Stimulated activated CD4-positive, alpha-beta T cell treated with anti-CD3 and anti-CD28 coated beads, Interleukin-2, amount 100 ng/mL, for 24 hours (primary cell): ENCODE measurements at regions not wholly inside any gene's neighbourhood (a gene's known extent, or its start where the extent isn't known, plus 50 kb on each side); places are given as distances from the start of the nearest gene placed in this dataset.

Experiments
- DNase-seq, 2 donors: peaks; one replicate each; pipeline ENCODE4 v3.0.0-alpha.2; 2020

DNA sequence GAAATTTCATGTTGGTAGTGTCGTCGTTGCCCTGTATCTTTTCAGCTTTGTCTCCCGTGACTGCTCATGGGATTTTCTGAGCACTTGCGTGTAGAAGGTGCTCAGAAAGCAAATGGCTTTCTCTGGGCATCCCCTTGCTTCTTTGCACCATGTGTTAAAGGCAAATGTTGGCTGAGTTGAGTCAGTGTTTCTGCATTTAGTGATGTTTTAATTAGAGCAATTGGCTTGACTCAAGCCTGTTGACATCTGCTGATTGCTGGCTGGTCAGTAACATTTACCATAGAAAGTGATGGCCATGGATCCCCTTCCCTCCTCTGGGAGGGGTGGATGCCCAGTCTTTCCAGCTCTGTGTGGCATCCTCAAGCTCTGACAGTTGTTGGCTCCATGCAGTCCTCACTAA is 187.2 kb upstream of the MPHOSPH6 start:
- no peak for DNase-seq

DNA sequence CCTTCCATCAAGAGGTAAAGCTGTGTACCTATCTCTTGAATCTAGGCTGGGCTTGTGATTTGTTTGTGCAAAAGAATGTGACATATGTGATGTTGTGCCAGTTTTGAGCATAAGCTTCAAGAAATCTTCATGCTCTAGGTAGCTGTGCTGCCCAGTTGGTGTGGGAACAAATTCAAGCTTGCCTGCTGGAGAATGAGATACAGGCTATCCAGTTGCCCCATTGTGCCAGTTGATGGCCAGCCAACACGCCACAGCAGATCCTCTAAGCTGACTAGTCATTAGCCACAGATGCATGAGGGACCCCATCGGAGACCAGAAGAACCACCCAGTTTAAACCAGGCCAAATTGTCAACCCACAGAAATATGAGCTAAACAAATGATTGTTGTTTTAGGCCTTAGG is 180.5 kb upstream of the MPHOSPH6 start:
- DNase-seq: no peak

DNA sequence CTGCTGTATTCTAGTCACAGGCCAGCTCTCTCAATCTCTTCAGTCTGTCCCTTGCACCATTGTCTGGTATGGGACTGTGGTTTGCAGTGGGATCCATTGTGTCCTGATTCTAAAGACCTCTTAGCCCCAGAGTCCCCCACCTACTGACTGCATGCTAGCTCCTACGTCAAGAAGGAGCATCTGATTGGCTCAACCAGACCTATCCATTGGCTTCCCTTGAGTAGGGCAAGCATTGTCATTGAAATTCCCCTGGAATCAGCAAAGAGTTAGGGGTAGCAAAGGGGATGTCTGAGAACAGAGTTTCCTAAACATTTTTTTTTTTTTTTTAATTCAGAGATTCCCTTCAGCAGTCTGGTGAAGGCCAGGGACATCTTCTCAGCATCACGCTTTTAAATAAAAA is 175.3 kb upstream of the MPHOSPH6 start:
- no peak for DNase-seq

DNA sequence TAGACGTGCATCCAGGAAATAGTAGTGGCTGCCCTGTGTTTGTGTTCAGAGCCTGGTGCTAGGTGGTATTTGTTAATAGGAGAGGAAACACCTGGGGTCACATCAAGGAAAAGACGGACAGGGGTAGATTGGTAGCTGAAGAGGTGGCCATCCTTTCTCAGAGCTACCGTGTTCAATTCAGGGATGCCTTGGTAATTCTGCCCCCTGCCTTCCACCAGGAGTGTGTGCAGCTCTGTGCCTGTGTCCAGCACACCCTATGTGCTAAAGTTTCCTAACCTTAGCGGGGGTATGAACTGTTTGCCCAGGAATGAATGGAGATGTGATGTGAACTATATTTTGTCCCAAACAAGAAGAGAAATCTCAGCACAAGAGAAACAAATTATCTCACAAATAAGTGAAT is 174.1 kb upstream of the MPHOSPH6 start:
- no peak for DNase-seq

DNA sequence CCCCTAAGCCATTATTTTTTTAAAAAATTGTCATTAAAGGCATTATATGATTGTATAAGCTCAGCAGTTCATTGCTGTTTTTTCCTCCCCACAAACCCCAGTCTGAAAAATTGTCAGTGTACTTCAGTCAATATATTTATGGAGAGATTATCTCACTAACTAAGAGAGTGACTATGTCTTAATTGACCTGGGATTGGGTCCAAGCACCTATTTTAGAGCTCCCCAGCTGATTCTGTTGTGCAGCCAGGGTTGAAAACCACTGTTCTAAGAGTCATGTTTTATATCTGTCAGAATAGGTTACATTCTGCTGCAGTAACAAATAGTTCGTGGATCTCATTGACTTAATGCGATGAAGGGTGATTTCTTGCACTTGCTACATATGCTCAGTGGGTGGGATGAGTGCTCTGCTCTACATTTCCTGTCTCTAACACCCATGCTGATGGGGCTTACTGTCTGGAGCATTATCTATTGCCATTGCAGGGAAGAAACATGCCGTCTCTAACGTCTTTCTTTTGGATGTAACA is 171.2 kb upstream of the MPHOSPH6 start:
- no peak for DNase-seq

DNA sequence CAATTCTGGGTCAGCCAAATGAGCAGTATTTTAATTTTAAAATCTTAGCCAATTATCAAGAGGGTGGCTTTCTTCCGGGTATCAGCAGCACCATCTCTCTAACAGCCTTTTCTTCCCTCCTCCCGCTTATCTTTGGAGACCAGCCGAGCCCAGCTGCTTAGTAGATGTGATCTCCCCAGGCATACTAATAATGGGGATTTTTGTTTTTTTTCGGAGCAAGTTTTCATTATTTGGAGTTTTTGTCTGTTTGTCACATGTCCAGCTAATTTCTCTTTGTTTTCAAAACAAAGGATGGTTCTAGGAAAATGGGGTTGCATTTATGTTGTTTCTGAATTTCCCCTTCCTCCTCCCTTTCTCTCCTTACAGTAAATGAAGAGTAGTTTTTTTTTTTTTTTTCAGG is 170.5 kb upstream of the MPHOSPH6 start:
- DNase-seq: no peak

DNA sequence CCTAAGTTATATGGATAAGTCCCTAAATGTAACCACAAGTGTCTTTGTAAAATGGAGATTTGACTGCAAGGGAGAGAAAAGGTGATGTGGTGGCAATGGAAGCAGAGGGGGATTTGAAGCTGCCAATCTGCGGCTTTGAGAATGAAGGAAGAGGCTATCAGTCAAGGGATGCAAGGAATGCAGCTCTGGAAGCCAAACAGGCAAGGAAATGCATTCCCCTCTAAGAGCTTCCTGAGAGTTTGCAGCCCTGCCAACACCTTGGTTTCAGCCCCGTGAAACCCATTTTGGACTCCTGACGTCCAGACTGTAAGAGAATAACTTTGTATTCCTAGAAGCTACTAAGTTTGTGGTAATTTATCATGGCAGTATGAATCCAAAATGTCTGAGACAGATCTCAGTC is 167.3 kb upstream of the MPHOSPH6 start:
- DNase-seq: no peak

DNA sequence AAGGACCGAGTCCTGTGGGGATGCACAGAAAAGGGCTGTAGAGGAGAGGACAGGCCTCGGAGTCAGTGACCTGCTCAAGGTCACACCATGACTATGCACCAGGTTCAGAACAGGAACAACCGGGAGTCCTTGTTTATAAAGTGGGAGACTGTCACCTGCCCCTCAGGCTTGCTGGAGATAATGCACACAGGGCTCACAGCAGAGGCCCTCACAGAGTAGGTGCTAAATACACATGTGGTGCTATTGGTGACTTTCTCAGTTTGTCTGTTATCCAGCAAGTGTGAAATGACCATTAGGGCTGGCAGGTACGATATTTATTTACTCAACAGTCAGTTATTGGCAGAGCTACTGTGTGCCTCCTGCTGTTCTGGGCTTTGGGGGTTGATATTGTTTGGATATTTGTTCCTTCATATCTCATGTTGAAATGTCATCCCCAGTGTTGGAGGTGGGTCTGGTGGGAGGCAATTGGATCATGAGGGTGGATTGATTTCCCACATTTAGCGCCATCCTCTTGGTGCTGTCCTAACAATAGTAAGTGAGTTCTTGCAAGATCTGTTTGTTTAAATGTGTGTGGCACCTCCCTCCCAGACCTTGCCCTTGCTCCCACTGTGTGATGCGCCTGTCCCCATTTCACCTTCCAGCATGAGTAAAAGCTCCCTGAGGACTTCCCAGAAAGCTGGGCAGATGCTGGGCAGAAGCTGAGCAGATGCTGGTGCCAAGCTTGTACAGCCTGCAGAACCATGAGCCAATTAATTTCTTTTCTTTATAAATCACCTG is 162.1 kb upstream of the MPHOSPH6 start:
- no peak for DNase-seq

DNA sequence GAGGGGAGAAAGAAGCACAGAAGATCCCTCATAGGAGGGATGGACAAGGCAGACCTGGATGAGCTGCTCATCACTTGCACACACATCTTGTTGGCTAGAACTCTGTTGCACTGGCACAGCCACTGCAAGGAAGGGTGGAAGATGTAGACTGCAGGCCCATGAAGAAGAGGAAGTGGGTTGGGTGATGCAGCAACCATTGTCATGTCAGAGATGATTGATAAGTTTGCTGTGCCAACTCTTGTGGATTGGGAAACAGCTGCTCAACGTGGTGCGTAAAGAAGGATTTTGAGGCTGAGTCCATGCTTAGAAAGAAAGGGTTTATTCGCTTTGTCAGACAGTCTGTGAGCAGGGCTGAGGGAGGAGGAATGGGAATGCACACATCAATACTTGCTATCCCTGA is 161.4 kb upstream of the MPHOSPH6 start:
- DNase-seq: no peak

DNA sequence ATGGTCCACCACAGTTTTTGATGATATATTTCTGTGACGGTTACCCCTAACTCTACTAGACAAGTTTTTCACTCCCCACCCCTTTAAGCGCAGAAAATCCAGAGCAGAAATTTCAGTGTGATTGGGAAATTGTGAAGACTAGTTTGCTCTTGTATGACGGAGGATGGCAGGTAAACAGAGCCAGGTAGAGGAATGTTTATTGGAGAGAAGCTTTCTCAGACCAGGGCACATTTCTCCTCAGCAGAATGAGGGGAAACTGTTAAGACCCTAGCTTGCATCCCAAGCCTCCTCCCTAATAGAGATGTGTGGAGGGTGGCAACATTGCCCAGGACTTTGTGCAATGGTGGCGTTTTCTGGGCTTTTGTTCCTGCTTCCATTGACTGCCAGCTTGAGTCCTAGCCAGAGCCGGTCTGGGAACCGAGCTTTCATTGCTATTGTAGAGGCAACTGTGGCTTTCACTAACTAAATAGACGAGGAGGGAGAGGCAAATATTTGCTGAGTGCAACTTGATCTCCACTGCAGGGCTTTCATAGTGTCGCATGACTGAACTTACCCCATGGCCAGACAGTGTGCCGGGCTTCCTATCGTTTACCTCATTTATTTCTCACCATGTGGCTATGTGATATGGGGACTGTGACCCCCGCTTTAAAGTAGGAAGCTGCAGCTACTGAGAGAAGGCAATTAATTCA is 159.6 kb upstream of the MPHOSPH6 start:
- no peak for DNase-seq

DNA sequence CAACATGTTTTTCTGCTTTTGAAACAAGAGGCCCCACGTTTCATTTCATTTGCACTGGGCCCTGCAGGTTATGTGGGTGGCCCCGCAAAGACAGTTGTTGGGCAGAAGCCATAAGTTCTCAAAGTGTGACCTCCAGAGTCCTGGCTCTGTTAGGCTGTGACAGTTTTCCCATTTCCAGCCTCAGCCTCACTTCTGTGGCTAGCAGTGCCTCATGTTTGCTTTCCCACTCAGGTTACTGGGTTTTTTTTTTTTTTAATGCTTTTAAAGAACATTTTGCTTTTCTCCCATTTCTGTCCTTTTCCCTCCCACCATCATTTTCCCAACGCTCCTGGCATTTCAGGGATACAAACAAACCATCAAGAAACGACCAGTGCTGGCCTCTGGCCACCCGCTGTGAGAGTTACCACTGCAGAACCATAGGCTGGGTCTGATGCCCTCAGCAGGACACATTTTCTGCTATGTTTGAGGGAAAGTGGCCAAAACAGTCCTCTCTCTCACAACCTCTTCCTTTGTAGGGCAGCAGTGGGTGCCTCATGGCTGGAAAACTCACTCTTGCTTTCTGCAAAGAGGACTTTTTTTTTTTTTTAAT is 159.0 kb upstream of the MPHOSPH6 start:
- no peak for DNase-seq

DNA sequence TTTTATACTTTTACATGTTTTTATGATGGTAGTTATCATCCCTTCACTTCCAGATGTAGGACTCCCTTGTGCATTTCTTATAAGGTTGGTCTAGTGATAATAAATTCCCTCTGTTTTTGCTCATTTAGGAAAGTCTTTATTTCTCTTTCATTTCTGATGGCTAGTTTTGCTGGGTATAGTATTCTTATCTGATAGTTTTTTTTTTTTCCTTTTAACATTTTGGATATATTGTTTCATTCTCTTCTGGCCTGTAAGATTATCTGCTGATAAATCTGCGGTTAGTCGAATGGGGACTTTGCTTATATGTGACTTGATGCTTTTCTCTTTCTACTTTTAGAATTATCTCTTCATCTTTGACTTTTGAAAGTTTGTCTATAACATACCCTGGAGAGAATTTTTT is 153.1 kb upstream of the MPHOSPH6 start:
- no peak for DNase-seq

DNA sequence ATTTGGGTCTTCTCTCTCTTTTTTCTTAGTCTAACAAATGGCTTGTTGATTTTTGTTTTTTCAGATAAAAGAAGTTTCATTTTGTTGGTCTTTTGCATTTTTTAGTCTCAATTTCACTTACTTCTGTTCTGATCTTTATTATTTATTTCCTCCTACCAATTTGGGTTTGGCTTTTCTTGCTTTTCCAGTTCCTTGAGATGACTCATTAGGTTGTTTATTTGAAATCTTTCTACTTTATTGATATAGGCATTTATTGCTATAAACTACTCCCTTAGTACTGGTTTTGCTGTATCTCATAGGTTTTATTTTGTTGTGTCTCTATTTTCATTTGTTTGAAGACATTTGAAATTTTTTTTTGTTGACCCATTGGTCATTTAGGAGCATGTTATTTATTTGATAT is 152.2 kb upstream of the MPHOSPH6 start:
- no peak for DNase-seq

DNA sequence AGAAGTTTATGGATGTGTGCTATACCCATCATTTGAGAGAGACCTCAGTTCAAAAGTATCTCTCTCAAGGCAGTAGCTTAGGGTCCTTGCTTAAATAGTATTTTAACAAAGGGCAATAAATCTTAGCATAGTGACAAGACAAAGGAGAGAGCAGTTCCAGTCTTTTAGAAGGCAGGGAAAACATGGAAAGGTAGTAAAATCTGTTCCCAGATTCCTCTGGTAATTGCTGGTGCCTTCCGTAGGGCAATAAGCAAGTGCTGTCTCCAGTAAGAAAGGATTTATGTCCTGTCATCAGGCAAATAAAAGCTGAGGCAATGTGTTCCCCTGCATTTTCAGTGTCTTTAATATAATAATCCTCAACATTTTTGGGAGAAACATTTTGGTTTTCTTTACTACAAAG is 149.0 kb upstream of the MPHOSPH6 start:
- DNase-seq: no peak

DNA sequence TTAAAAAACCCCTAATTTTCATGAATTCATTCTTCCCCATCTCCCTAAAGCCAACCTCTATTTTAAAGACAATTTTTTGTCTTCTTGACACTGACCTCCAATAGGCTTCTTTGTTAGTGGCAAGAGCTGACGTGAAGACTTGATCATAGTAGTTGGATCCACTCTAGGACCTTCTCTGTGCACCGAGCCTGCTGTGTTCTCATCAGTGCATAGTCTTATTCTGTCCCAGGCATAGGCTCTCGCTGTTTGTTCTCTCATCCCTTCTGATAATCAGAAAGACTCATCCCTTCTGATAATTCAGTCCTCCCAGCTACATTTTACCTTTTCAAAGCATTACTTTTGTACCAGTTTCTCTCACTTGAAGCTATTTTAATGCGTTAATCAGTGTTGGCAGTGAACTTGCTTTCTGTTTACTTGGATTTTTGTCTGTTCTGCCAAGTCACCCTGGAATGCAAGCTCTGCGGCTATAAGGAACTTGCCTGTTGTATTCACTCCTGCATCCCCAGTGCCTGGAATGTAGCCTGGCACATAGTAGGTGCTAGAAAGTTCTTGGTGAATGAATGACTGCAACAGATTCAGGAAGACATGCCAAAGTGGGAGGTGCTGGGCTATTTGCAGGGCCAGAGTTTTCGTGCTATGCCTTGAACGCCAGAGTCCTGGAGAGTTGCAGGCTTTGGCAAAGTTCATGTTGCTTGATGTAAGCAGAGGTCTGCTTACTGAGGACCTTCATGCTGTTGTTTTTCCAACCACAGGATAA is 147.6 kb upstream of the MPHOSPH6 start:
- DNase-seq: no peak

DNA sequence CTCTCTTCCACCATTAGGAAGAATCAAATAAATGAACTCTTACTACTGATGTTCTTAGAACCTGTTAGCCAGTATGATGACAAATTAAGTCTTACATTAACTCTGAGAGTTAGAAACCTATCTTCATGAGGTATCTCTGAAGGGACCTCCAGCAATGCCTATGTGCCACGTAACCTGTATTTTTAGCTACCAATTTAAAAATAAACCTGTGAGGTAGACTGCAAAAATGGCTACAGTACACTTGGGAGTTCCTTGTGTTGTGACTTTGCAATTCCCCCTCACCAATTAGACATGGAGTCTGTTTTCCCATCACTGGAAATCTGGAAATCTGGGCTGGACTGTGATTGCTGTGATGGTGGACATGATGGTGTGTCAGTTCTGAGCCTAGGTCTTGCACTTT is 143.7 kb upstream of the MPHOSPH6 start:
- no peak for DNase-seq

DNA sequence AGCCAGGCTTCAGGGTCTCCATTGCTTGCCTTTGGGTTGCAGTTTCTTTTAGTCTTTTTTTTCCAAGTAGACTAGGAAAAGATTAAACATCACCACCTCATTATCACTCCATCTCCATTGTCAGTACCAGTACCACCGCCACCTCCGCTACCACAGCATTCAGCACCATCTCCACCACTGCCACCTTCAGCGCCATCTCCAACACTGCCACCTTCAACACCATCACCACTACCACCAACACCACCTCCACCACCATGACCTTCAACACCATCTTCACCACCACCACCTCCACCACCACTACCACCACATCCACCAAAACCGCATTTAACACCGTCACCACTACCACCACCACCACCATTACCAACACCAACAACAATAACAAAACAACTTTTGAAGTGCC is 141.5 kb upstream of the MPHOSPH6 start:
- DNase-seq: no peak

DNA sequence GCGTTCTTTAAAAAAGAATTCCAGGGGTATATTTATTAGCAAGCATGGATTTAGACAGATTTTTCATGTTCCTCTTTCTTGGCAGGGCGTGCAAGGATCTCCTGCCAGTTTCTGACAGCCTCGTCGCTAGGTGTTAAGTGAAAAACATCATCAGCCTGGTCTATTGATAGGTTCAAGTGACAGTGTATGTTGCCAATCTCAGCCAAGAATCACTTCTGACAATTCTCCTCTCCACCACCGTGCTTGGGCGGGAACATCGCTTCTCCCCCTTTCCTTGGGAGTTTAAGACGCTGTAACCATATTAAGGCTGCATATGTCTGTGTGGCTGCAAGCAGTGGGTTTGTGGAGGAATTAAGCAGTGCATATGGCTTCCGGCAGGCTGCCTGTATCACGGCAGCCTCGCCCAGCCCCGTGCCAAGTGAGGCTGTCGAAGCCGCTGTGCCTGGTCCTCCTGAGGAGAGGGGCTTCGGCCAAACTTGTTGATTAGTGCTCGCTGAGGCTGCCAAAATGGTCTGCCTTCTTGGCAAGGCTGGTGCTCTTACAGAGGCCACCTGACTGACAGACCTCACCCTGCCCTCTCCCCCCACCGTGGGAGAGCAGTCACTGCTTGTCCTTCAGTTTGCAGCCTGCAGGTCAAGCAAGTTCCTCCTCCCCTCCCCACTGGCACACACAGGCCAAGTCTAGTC is 132.2 kb upstream of the MPHOSPH6 start:
- DNase-seq: no peak

DNA sequence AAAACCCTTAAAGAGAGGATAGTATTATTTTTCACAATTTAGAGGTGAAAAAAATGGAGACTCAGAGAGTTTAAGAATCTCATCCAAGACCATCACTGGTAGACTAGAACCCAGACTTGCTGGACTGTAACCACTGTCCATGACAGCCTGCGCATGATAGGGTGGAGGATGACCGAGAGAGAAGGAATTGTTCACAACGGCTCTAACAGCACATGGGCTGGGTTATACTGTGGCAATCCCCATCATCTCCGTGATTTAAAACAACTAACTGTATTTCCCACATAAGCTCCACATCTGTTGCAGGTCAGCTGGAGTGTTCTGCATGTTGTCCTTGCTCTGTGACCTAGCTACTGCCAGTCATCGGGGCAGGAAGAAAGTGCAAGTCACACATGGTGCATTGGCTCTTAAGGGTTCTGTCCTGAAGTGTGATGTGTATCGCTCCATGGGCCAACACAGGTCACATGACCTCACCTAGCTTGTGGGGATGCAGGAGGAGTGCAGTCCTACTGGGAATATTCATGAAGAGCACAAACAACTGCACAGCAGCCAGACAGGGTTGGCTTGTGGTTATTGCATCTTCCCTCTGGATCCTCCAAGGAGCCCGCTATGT is 131.2 kb upstream of the MPHOSPH6 start:
- DNase-seq: no peak

DNA sequence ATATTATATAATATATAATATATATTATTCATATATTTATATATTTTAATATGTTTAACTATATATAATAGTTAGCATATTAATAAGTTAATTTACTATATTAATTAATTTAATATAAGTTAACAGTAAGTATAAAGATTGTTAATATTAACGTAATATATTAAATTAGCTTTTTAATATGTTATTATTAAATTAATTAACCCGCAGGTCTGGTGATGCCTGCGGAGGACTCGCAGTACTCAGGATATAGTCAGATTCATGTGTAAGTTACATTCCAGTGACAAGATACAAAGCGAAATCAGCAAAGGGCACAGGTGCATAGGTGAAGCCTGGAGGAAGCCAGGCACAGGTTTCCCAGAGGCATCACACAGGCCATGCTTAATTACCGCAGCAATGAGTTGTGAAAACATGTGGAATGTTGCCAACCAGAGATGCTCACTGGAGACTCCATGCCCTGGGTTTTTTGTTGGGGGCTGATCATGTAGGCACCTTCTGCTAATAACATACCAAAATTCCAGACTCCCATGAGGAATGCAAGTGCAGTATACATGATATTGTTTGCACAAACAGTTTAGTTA is 130.4 kb upstream of the MPHOSPH6 start:
- no peak for DNase-seq

DNA sequence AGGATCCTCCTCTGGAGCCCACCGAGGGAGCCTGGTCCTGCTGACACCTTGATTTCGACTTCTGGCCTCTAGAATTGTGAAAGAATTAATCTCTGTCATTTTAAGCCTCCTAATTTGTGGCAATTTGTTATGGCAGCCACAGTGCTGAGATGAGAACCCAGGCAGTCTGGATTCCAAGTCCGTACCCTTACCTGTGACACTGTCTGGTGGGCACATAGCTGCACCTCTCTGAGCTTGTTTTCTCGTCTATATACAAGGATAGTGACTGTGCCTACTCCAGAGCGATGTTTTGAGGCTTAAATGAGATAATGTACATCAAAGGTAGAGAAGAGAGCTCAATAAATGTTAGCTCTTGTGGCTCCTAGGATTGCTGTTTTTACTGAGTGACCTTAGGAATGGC is 128.4 kb upstream of the MPHOSPH6 start:
- DNase-seq: no peak
